Immature natural killer cell (primary cell): ENCODE measurements at regions not wholly inside any gene's neighbourhood (a gene's known extent, or its start where the extent isn't known, plus 50 kb on each side); places are given as distances from the start of the nearest gene placed in this dataset.

Experiments
- DNase-seq, 3 donors: peaks; one replicate each; pipeline ENCODE4 v3.0.0; 2022; ENCODE audit warnings: mixed read lengths in 1 of 3
- H3K27ac Mint-ChIP-seq, 6 donors: one replicate each; pipeline ENCODE4 v1.8.0; 2020; ENCODE audit warnings: mixed read lengths in 6 of 6, mild to moderate bottlenecking in 5 of 6, inconsistent platforms in 4 of 6, moderate library complexity in 3 of 6
- H3K27me3 Mint-ChIP-seq, 3 donors: one replicate each; pipeline ENCODE4 v1.8.0; 2020 to 2021; ENCODE audit warnings: low read depth in 3 of 3, mild to moderate bottlenecking in 3 of 3, mixed read lengths in 3 of 3, moderate library complexity in 3 of 3, inconsistent platforms in 1 of 3
- H3K36me3 Mint-ChIP-seq, 3 donors: one replicate each; pipeline ENCODE4 v1.8.0; 2020; ENCODE audit warnings: mixed read lengths in 3 of 3, inconsistent platforms in 2 of 3, mild to moderate bottlenecking in 2 of 3
- H3K4me1 Mint-ChIP-seq, 2 donors: one replicate each; pipeline ENCODE4 v1.8.0; 2020; ENCODE audit warnings: inconsistent platforms in 2 of 2, mild to moderate bottlenecking in 2 of 2, mixed read lengths in 2 of 2, moderate library complexity in 1 of 2
- H3K4me3 Mint-ChIP-seq, 5 donors: one replicate each; pipeline ENCODE4 v1.8.0; 2020; ENCODE audit warnings: mild to moderate bottlenecking in 5 of 5, mixed read lengths in 5 of 5, inconsistent platforms in 3 of 5, moderate library complexity in 3 of 5
- H3K9me3 Mint-ChIP-seq, 6 donors: one replicate each; pipeline ENCODE4 v1.8.0; 2020; ENCODE audit warnings: mild to moderate bottlenecking in 6 of 6, mixed read lengths in 6 of 6, inconsistent platforms in 4 of 6, moderate library complexity in 3 of 6

DNA sequence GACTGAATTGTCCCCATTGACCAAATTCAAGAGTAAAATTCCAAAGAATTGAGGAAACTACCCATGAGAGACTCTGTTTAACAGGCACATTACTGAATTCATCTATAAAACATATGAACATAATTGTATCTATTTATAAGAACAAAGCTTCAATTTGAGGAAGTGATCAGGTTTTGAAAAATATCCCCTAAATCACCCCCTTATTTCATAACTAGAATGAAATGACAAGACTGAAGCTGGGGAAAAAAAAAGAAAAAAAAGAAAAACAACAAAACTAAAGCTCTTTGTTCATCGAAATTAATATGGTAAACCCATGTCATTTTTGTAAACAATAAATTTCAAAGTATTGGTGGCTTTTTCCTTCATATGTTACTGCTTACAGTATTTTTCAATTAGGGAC is 184.9 kb upstream of the SEMA3A start:
- no peaks in the 10 kb centered on the region for H3K4me1 Mint-ChIP-seq
- peaks cover 0 to 1% (median 0%) of the 10 kb centered on the region in 3 donors for H3K27me3 Mint-ChIP-seq
- peaks cover 4 to 42% (median 21%) of the 10 kb centered on the region in 6 donors for H3K9me3 Mint-ChIP-seq
- H3K36me3 Mint-ChIP-seq: peaks cover 0 to 4% (median 0%) of the 10 kb centered on the region in 3 donors
- H3K27ac Mint-ChIP-seq: no peak overlapping the region
- H3K4me3 Mint-ChIP-seq: no peak overlapping the region
- DNase-seq: no peak

DNA sequence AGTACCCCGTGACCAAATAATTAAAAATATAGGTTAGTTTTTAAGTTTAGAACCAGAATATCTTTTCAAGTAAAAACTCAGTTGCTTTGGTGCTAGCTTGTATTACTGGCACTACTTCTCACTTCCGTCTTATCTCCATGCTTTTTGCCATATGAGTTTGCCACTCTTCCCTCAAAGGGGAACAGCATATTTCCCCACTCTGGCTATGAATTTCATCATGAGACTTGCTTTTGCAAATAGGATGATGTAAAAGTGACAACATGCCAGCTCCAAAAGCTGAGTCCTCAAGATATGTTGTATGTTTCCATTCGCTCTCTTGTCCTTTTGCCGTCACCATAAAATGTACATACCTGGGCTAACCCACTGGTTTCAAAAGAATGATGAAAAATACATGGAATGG is 178.1 kb upstream of the SEMA3A start:
- Mint-ChIP-seq H3K9me3 (peaks cover 3 to 37% (median 17%) of the 10 kb centered on the region in 6 donors), H3K4me3 (no peak overlapping the region), H3K4me1 (no peaks in the 10 kb centered on the region), H3K27me3 (peaks cover 0 to 1% (median 0%) of the 10 kb centered on the region in 3 donors), H3K27ac (no peak overlapping the region), H3K36me3 (no peaks in the 10 kb centered on the region)
- no peak for DNase-seq

DNA sequence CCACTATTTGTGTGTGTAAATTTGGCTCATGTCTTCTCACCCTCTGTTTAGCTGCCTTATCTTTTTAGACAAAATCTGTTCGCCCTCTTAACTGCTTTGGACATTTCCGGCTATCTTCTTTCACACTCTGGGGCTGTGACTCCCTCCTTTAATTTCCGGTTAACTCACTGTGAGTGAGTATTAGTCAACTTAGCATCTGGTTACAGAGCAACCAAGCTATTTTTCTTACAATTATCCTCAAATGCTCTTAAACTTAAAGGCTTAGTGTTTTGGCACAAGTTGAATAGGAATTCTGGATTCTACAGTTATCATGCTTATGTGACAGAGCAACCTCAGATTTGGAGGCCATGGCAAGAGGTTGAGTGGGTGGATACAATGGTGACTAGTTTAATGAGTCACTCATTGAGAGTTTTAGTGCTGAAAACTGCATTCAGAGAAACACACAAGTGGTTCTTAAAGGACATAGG is 177.6 kb upstream of the SEMA3A start:
- H3K4me1 Mint-ChIP-seq: no peaks in the 10 kb centered on the region

DNA sequence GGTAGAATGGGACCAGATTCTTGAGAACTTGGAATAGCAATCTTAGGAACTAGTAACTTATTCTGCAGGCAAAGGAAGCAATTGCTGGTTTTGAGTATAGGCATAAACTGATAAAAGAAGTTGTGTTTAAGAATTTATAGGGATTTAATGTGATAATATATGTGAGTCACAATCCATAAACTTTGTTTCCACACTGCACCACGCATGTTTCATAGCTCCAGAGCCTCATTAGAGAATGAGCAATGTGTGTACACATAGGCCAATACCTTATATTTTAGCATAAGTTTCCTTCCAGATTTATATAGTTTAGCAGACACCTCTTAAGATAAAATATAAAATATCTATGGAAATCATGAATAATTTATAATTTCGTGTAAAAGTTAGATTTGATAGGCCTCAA is 175.5 kb upstream of the SEMA3A start:
- Mint-ChIP-seq H3K27me3 (peaks cover 0 to 1% (median 0%) of the 10 kb centered on the region in 3 donors), H3K4me1 (no peaks in the 10 kb centered on the region), H3K36me3 (no peaks in the 10 kb centered on the region), H3K27ac (no peak overlapping the region), H3K9me3 (peaks cover 3 to 28% (median 10%) of the 10 kb centered on the region in 6 donors), H3K4me3 (no peak overlapping the region)
- no peak for DNase-seq

More for the DNA sequence above, 177.6 kb upstream of the SEMA3A start:
- Mint-ChIP-seq H3K36me3 (no peaks in the 10 kb centered on the region), H3K27ac (no peak overlapping the region), H3K9me3 (peaks cover 3 to 33% (median 17%) of the 10 kb centered on the region in 6 donors), H3K4me3 (no peak overlapping the region), H3K27me3 (peaks cover 0 to 1% (median 0%) of the 10 kb centered on the region in 3 donors)
- no peak for DNase-seq

GRCh38 chr7:84368122-84368521 is 173.5 kb upstream of the SEMA3A start:
- Mint-ChIP-seq H3K36me3 (no peaks in the 10 kb centered on the region), H3K4me3 (no peak overlapping the region), H3K27me3 (peaks cover 0 to 1% (median 0%) of the 10 kb centered on the region in 3 donors), H3K9me3 (peaks cover 1 to 23% (median 10%) of the 10 kb centered on the region in 6 donors), H3K4me1 (no peaks in the 10 kb centered on the region), H3K27ac (no peak overlapping the region)
- no peak for DNase-seq

DNA sequence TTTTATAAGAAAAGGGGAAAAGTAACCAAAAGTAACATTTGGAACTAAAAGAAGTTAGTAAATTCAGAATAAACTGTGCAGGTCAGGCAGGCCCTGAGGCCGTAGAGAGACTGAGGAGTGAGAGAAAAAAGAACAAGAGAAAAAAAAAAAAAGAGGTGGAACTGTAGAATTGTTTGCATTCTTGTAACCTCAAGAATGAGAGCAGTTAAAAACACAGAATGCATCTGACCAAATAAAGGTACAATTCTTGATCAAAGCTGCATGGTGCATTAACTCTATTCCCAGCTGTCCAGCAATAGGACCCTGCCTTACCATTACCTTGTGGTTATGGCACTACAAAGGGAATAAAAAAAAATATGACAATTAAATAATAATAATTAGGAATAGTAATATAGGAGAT is 170.1 kb upstream of the SEMA3A start:
- Mint-ChIP-seq H3K9me3 (peaks cover 4 to 22% (median 5%) of the 10 kb centered on the region in 6 donors), H3K4me1 (no peaks in the 10 kb centered on the region), H3K27me3 (peaks cover 0 to 1% (median 0%) of the 10 kb centered on the region in 3 donors), H3K4me3 (no peak overlapping the region), H3K36me3 (no peaks in the 10 kb centered on the region), H3K27ac (peak overlapping the region in 1 of 6 donors; percentile 50)
- DNase-seq: no peak

GRCh38 chr7:84363741-84364140 is 169.2 kb upstream of the SEMA3A start:
- Mint-ChIP-seq H3K9me3 (peaks cover 4 to 22% (median 5%) of the 10 kb centered on the region in 6 donors), H3K4me3 (no peak overlapping the region), H3K27ac (no peak overlapping the region)

DNA sequence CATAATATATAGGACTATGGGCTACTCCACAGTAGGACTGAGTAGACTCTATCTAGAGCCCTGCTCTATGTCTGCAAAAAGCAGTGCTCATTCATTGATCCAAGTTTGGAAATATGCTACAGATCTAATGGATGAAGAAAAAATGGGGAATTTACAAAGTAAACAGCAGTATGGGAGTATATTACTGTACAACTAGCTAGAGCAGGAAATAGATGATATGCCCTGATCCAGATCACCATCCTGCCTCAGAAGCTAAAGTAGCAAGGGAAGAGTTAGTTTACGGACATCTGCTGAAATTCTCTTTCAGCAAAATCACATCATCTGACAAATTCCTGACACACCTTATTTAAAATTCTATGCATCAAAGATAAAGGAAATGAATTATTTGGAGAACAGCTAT is 168.2 kb upstream of the SEMA3A start:
- no peak overlapping the region for H3K4me3 Mint-ChIP-seq
- DNase-seq: no peak

More at GRCh38 chr7:84363741-84364140, 169.2 kb upstream of the SEMA3A start:
- no peak for DNase-seq
- Mint-ChIP-seq H3K36me3 (no peaks in the 10 kb centered on the region), H3K27me3 (peaks cover 0 to 1% (median 0%) of the 10 kb centered on the region in 3 donors), H3K4me1 (no peaks in the 10 kb centered on the region)

GRCh38 chr7:84362360-84362759 is 167.8 kb upstream of the SEMA3A start:
- no peak overlapping the region for H3K27ac Mint-ChIP-seq
- H3K4me3 Mint-ChIP-seq: no peak overlapping the region
- no peaks in the 10 kb centered on the region for H3K36me3 Mint-ChIP-seq
- peaks cover 4 to 27% (median 6%) of the 10 kb centered on the region in 6 donors for H3K9me3 Mint-ChIP-seq
- DNase-seq: no peak
- no peaks in the 10 kb centered on the region for H3K4me1 Mint-ChIP-seq
- H3K27me3 Mint-ChIP-seq: peaks cover 0 to 1% (median 0%) of the 10 kb centered on the region in 3 donors

More for the DNA sequence above, 168.2 kb upstream of the SEMA3A start:
- Mint-ChIP-seq H3K9me3 (peaks cover 4 to 27% (median 6%) of the 10 kb centered on the region in 6 donors), H3K27ac (no peak overlapping the region), H3K27me3 (peaks cover 0 to 1% (median 0%) of the 10 kb centered on the region in 3 donors), H3K36me3 (no peaks in the 10 kb centered on the region), H3K4me1 (no peaks in the 10 kb centered on the region)

DNA sequence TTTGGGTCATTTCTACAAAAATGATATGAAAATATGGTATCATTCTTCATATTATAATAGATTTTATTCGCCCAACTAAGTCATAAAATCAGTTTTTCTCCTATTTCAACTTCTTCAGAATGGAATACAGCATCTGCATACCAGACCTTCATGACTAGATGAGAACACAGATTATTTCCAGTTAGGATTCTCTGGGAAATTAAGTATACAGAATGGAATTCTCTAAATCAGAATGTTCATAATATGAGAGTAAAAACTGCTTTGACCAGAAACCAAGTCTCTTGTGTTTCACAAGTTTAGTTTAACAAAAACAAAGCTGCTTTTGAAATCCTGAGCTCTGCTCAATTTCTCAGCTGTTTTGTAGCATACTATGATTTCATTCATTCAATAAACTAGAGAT is 160.3 kb upstream of the SEMA3A start:
- H3K27me3 Mint-ChIP-seq: peaks cover 0 to 2% (median 0%) of the 10 kb centered on the region in 3 donors
- H3K27ac Mint-ChIP-seq: no peak overlapping the region
- DNase-seq: no peak

GRCh38 chr7:84354030-84354429 is 159.4 kb upstream of the SEMA3A start:
- no peaks in the 10 kb centered on the region for H3K4me1 Mint-ChIP-seq
- no peak for DNase-seq
- no peak overlapping the region for H3K27ac Mint-ChIP-seq
- no peak overlapping the region for H3K4me3 Mint-ChIP-seq
- peaks cover 0 to 2% (median 0%) of the 10 kb centered on the region in 3 donors for H3K27me3 Mint-ChIP-seq
- no peaks in the 10 kb centered on the region for H3K36me3 Mint-ChIP-seq
- H3K9me3 Mint-ChIP-seq: peaks cover 9 to 31% (median 12%) of the 10 kb centered on the region in 6 donors

More for the DNA sequence above, 160.3 kb upstream of the SEMA3A start:
- Mint-ChIP-seq H3K9me3 (peaks cover 2 to 23% (median 8%) of the 10 kb centered on the region in 6 donors), H3K4me1 (no peaks in the 10 kb centered on the region), H3K4me3 (no peak overlapping the region), H3K36me3 (no peaks in the 10 kb centered on the region)

DNA sequence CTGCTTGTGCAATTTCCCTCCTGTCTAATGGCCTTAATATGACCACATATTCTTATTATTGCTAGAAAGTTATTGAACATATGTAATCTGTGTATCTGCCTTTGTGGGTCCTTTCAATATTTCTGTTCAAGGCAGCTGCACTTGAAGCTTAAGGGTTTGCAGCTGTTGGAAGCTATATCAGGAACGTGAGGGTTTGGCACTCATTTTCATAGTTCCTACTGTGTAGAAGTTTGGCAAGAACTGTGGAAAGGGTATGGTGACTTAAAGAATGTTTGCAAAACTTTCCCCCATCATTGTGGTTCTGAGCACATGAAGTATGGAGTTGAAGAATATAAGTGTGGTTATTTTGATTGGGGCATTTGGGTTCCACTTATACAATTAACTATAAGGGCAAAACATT is 144.7 kb upstream of the SEMA3A start:
- Mint-ChIP-seq H3K36me3 (no peaks in the 10 kb centered on the region), H3K4me1 (no peaks in the 10 kb centered on the region), H3K27ac (no peak overlapping the region), H3K27me3 (peaks cover 0 to 3% (median 2%) of the 10 kb centered on the region in 3 donors), H3K9me3 (peaks cover 7 to 51% (median 20%) of the 10 kb centered on the region in 6 donors), H3K4me3 (no peak overlapping the region)
- DNase-seq: no peak

DNA sequence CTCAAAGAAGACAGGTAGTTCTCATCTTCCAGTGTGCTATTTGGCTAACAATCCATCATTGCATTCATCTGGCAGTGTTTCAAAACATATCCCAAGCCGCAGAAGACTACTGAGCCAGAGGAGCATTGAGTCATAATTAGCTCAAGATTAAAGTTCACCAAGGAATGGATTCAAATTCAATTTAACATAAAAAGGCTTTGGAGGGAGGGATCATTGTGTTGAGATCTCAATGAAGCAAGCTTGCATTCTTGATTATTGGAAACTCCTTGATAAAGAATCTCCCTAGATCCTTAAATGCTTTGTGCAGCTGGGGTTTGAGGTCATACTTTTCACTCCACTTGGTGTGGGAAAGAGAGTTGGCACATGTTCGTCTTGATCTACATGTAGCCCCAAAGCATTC is 142.8 kb upstream of the SEMA3A start:
- DNase-seq: no peak
- H3K4me1 Mint-ChIP-seq: no peaks in the 10 kb centered on the region
- no peaks in the 10 kb centered on the region for H3K36me3 Mint-ChIP-seq
- H3K9me3 Mint-ChIP-seq: peaks cover 4 to 41% (median 14%) of the 10 kb centered on the region in 6 donors
- no peak overlapping the region for H3K27ac Mint-ChIP-seq
- H3K27me3 Mint-ChIP-seq: peaks cover 0 to 3% (median 2%) of the 10 kb centered on the region in 3 donors
- no peak overlapping the region for H3K4me3 Mint-ChIP-seq

DNA sequence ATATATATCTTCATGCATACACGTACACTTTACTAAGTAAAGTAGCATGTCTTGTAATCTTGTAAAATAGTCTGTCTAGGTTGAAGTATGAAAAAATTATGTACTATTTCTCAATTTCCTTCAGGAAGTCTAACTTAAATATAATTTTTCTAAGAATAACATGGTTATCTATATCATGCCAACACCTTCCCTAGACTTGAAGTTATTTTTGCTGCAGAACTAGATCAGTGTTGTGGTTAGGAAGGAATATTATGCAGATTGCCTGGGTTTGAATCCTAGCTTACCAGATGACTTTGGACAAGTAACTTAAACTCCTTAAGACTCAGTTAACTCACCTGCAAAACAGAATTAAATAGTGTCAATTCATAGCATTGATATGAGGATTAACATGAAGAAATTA is 142.2 kb upstream of the SEMA3A start:
- no peak overlapping the region for H3K4me3 Mint-ChIP-seq
- peaks cover 4 to 41% (median 13%) of the 10 kb centered on the region in 6 donors for H3K9me3 Mint-ChIP-seq
- DNase-seq: no peak
- peaks cover 0 to 3% (median under 1%) of the 10 kb centered on the region in 3 donors for H3K27me3 Mint-ChIP-seq
- no peak overlapping the region for H3K27ac Mint-ChIP-seq
- H3K4me1 Mint-ChIP-seq: no peaks in the 10 kb centered on the region
- H3K36me3 Mint-ChIP-seq: no peaks in the 10 kb centered on the region

- Mint-ChIP-seq H3K27me3 (no peaks in the 10 kb centered on the region), H3K27ac (no peak overlapping the region), H3K36me3 (no peaks in the 10 kb centered on the region), H3K4me1 (no peaks in the 10 kb centered on the region), H3K4me3 (no peak overlapping the region), H3K9me3 (peaks cover 2 to 41% (median 14%) of the 10 kb centered on the region in 6 donors)
- DNase-seq: no peak
Observed at GRCh38 chr7:84336303-84336702, 141.7 kb upstream of the SEMA3A start.
